HK-2 (cell line): ENCODE measurements at regions not wholly inside any gene's neighbourhood (a gene's known extent, or its start where the extent isn't known, plus 50 kb on each side); places are given as distances from the start of the nearest gene placed in this dataset.
"Not testable (repeated sequence)": the region's sequence is repeated elsewhere in the genome, so short reads cannot be mapped to it uniquely, and the experiment has no call there.

ENCODE experiments used
- DNase-seq: peaks from one replicate; pipeline ENCODE4 v3.0.0-alpha.2; 2018; ENCODE audit not compliant: unreplicated experiment

DNA sequence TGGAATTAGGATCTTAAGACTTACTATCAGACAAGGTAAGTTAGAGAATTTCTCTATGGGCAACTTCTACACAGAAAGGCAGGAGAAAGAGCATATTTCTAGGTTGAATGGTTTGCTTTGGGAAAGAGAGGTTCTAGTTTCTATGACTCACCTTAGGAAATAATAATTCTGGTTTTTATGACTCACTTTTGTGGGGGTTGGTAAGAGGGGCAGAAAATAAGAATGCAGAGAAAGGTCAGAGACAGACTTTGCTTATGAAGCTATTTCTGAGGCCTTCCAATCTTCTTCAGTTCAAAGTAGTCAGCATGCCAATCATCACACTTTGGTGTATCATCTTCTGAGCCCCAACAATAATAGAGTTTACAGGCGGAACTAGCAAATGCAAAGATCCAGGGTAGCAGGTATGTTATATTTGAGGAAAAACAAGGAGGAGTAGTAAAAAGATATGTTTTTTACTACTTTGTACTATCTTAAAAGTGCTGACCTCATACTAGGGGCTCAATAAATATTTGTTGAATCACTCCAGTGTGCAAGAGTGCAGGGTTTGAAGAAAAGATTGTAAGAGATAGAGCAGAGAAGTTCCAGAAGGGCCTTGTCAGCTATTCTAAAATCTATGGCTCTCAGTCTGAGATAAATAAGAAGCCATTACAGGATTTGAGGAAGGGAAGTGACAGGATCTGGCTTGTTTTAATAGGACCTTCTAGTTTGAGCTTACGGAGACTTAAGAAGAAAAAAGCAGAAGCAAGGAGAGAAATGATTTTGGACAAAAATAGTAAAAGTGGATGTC, 56.7 kb upstream of the LRFN5 start:
- no peak for DNase-seq

DNA sequence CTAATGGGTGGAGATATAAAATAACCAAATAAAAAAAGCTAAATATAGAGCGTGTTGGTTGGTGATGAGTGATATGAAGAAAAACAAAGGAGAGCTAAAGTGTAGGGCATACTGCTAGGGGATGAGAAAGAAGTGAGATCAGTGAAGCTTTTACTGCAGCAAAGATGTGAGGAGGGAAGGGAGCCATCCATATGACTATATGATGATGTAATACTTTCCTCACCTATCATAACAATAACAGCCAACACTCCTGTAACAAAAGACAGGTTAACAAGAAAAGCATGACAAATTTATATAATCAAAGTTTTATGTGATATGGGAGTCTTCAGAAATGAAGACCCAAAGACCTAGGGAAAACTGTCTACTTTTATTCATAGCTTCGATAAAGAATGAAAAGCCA, 57.4 kb upstream of the LRFN5 start:
- DNase-seq = no peak

DNA sequence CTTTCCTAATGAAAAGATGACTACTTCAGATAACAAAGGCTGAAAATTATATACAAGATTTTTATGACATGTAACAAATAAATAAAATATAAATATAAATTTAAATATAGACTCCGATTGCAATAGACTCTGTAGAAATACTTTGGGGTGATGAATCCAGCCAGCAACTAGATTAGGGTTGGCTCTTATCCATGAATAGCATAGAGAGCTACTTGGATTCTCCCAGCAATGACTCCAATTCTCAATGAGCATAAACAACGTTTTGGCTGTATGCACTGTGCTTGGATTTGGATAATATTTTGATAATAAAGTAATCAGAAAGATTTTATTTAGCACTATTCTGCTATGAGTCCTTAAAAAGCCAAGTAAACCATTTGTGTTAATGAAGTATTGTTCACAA, 58.0 kb upstream of the LRFN5 start:
- no peak for DNase-seq

GRCh38 chr14:41541333-41541732, 65.3 kb upstream of the LRFN5 start:
- DNase-seq = no peak

DNA sequence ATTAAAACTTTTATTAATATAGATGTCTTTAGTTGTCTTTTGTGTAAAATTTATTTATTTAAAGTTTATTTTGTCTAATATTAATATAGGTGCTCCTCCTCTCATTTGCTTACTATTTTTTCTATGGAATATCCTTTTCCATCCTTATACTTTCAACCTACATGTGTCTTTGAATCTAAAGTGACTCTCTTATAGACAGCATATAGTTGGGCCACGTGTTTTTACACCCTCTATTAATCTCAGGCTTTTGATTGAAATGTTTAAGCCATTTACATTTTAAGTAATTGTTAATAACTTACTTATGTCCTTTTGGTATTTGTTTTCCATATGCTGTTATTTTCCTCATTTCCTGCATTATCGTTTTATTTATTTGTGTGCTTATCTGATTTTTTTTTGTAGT, 74.4 kb upstream of the LRFN5 start:
- no peak for DNase-seq

GRCh38 chr14:41521891-41522290, 84.8 kb upstream of the LRFN5 start:
- DNase-seq = no peak

GRCh38 chr14:41518030-41518429, 88.6 kb upstream of the LRFN5 start:
- not testable (repeated sequence) for DNase-seq

GRCh38 chr14:41506552-41506951, 100.1 kb upstream of the LRFN5 start:
- no peak for DNase-seq

DNA sequence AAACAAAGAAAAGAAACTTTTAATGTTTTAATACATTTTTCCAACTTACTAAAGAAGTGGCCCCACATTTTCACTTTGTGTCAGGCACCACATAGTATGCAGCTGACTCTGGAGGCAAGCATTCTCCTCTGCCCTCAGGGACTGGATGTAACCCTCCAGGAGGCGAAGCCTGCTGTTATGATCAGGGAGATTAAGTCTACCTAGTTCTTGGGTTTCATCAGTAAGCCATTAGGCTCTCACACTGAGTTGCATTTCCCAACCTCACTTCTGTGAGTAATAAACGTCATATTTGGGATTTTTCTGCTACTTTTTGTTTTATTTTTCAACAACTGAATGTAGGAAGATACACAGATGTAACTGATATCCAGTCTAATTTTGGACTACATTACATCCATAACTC, 101.2 kb upstream of the LRFN5 start:
- no peak for DNase-seq

- DNase-seq = no peak
Measured at GRCh38 chr14:41498959-41499358, 107.7 kb upstream of the LRFN5 start.

GRCh38 chr14:41490323-41490722, 116.4 kb upstream of the LRFN5 start:
- DNase-seq = no peak

DNA sequence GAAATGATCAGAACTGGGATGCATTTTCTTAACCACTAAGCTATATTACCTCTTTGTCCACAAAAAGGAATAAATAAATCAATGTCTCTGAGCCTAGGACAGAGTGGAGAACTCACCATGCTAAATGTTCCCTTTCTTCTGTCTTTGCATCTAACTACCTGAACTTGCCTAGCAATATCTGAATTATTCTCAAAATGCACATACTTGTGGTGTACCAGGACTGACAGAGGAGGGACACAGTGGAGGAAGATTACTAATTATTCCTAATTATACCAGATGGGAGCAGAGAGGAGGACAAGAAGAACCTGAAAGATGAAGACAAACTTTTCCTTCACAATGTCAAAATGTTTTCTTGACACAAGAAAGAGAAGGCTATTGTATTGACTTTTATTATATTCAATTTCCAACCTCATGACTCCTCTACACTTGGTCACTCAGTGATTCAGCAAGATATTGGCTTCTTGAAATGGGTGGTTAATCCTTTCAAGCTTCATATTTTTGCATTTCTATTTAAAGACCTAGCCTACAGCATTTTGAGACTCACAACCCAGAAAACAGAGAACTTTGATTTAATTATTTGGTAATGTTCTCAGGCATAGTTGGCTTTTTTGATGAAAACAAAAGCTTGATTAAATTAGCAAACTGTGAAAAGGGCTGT, 117.2 kb upstream of the LRFN5 start:
- DNase-seq = no peak

- no peak for DNase-seq
Measured at GRCh38 chr14:41488401-41488800, 118.3 kb upstream of the LRFN5 start.

DNA sequence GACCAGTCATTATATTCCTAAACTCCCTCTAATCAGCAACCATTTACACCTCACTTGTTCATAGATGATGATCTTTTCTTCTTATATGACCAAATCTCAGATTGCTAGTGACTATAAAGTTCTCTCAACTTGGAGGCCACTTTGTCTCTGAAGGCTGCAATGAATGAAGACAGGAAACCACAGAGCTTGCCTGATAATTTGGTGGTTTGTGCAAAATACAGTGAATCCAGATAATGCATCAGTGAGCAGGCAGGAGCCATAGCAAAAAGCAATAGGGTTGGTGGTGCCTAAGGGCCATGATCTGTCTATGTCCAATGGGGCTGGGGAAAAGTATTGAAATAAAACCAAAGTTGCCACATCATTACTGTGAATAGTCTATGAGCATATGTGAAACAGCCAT, 123.8 kb upstream of the LRFN5 start:
- no peak for DNase-seq

DNA sequence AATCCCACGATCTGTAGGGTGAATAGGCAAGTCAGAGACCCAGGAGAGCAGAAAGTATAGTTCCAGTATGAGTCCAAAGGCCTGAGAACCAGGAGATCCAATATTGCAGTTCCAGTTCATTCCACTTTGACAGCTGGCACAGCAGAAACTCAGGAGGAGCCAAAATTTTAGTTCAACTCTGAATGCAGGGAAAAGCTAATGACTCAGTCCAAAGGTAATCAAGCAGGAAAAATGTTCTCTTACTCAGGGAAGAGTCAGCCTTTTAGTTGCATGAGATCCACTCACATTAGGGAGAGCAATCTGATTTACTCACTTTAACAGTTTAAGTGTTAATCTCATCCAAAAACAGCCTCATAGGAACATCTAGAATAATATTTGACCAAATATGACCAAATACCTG, 130.2 kb upstream of the LRFN5 start:
- peak; percentile 1 for DNase-seq

DNA sequence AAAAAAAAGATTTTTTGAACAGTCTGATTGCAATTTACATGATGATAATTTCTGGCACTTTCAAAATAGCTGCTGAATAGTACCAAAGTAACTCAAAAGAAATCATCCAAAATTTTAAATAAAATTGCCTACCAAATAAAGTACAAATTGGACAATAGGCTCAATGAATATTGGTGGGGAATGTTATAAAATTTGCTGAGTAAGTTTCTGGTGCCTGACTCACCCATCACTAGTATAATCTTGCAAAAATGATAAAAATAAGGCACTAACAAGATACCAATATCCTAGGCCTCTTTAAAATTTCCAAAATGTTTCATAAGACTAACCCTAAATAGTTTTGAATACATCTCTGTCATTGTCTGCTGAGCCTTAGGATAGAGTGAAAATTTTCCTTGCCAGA, 145.3 kb upstream of the LRFN5 start:
- DNase-seq = no peak

- no peak for DNase-seq
Measured at GRCh38 chr14:41457393-41457792, 149.3 kb upstream of the LRFN5 start.

DNA sequence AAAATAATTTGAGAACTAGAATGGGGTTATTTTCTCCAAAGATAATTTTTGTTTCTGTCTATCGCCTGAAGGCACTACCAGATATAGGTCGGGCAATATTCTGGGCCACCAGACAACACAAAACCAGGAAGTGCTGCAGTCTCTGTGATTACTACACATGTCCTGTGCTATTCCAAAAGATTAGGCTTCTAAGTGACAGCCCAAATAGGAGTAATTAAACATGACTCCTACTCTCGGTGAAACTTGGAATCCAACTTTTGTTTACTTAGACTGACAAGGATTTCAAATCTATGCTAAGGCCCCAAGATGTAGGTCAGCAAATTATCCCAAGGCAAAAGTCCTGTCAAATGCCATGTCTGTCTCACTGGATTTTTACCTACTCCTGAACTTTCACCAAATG, 157.6 kb upstream of the LRFN5 start:
- no peak for DNase-seq

DNA sequence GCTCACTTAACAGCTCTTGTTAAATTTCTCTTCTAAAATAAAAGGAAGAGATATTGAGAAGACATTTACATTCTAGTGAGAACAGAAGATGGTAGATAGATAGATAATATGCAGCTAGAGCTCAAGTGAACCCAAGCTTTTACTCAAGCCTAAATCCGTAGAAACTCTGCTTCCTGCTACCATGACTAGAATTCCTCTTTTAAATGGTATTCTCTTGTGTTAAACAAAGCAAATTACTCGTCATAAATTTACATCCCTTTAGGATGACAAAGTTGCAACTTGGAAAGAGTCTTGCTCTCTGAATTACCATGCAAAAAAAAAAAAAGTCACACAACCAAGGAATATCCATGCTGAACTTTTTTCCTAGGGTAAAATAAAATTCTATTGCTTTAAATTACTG, 160.7 kb upstream of the LRFN5 start:
- DNase-seq = no peak

GRCh38 chr14:41423503-41423902, 183.2 kb upstream of the LRFN5 start:
- DNase-seq = no peak

DNA sequence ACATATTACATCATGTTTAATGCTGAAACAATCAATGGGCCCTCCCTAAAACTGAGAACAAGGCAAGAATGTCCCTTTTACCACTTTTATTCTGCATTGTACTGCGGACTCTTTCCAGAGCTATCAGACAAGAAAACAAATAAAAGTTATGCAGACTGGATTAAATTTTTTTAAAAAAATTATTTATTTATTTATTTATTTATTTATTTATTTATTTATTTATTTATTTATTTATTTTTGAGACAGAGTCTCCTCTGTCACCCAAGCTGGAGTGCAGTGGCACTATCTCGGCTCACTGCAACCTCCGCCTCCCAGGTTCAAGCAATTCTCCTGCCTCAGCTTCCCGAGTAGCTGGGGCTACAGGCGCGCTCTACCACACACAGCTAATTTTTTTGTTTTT, 185.4 kb upstream of the LRFN5 start:
- not testable (repeated sequence) for DNase-seq

DNA sequence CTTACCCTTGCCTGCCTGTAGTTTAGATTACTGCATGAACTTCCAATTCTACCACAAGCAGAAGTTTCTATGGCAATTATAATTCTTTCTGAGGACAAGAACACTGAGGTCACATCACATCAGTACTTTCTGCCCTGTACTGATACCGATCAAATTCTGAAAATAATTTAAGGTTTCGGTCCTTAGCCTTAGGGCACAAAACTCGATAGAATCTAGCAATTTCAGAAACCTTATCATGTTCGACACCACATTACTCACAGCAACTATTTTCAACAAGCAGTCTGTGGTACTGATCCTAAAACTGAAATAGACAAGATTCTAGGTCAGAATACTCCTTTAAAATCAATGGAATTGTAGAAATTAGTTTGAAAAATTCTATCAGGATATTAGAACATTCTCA, 187.0 kb upstream of the LRFN5 start:
- no peak for DNase-seq

DNA sequence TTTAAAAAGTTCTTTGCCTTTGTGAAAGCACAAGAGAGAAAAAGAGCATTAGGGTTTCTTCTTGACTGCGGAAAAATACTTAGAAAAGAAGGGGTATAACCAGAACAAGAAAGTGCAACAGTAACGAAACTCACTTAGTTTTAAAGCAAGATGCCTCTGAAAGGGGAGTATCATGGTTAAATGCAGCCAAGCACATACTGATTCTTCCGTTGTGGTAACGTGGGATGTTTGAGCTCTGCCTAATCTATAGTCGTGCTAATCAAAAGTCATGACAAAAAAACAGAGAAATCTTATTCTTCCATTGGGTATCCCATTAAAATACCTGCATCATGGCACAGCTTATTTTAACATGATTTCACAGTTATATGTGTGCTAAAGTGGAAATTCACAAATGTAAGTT, 187.8 kb upstream of the LRFN5 start:
- no peak for DNase-seq

DNA sequence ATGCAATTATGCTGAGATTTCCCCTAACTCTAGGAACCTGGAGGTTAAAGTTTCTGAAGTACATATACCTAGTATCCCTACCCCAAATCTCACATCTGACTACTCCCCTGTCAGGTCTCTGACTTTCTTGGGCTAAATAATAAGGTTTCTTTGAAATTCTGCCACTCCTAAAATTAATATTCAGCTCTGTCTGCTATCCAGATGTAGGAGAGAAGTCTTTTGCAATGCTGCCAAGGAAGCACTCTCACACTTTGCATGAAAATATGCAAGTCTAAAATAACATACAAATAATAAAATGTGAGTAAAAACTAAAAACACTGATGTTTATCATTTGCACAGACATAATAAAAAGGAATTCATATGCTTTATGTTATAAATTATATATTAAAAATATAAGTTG, 196.9 kb upstream of the LRFN5 start:
- no peak for DNase-seq
